ENCODE measurements at regions not wholly inside any gene's neighbourhood (a gene's known extent, or its start where the extent isn't known, plus 50 kb on each side); places are given as distances from the start of the nearest gene placed in this dataset.

GRCh38 chr4:181784881-181785280 is 458.3 kb upstream of the TENM3 start:
- no peak for DNase-seq
- Histone ChIP-seq H3K14ac (replicated peaks; ENCODE audit: low read depth, low read length) (no peak overlapping the region), H3K27ac (ENCODE audit: insufficient read depth, low read length) (no peak overlapping the region), H3K4me3 (ENCODE audit: insufficient read depth, low read depth, low read length) (no peak overlapping the region), H2BK20ac (ENCODE audit: low read depth, low read length) (no peak overlapping the region), H2BK120ac (ENCODE audit: low read depth, low read length) (no peak overlapping the region), H3K36me3 (ENCODE audit: control insufficient read depth, insufficient read depth, low read length) (no peaks in the 10 kb centered on the region), H2AK5ac (ENCODE audit: low read depth, low read length) (no peak overlapping the region), H2BK5ac (ENCODE audit: low read depth, low read length, poor library complexity, severe bottlenecking) (no peak overlapping the region), H3K9me1 (ENCODE audit: insufficient read depth, low read length) (no peaks in the 10 kb centered on the region), H3K27me3 (ENCODE audit: control insufficient read depth, insufficient read depth, low read length) (no peaks in the 10 kb centered on the region), H4K91ac (ENCODE audit: insufficient read depth, low read depth, low read length) (no peak overlapping the region), H3K79me1 (ENCODE audit: low read depth in 1 of 2, low read length in 2 of 2) (no peaks in the 10 kb centered on the region), H3K4ac (ENCODE audit: low read depth, low read length) (no peak overlapping the region), H3K9ac (ENCODE audit: low read depth, low read length) (no peak overlapping the region), H3K4me2 (ENCODE audit: low read depth, low read length) (no peak overlapping the region), H2AFZ (replicated peaks; ENCODE audit: low read length, poor library complexity) (peak overlapping the region; percentile 27), H3K9me3 (ENCODE audit: control insufficient read depth, insufficient read depth, low read length) (no peaks in the 10 kb centered on the region), H2BK15ac (ENCODE audit: low read depth, low read length) (no peak overlapping the region), H3K23ac (ENCODE audit: low read depth, low read length) (no peak overlapping the region), H2AK9ac (replicated peaks; ENCODE audit: low read depth, low read length, poor library complexity) (no peak overlapping the region), H4K20me1 (ENCODE audit: insufficient read depth, low read length) (no peaks in the 10 kb centered on the region), H3K18ac (ENCODE audit: low read depth, low read length) (no peak overlapping the region), H3K56ac (ENCODE audit: extremely low read depth, insufficient read depth, low read length) (no peak overlapping the region), H4K5ac (ENCODE audit: low read depth, low read length) (no peak overlapping the region), H3K4me1 (ENCODE audit: control insufficient read depth, insufficient read depth, low read length) (no peaks in the 10 kb centered on the region), H4K8ac (ENCODE audit: low read depth in 2 of 2, low read length in 2 of 2) (no peak overlapping the region)
- ATAC-seq (ENCODE audit: low read depth) = no peak
- no TSS peak for BruUV-seq (replicated peaks)
- no peak for TF ChIP-seq MAFK (IDR thresholded peaks at IDR 0.05; ENCODE audit: low read depth, low read length)
- no peak for TF ChIP-seq CHD1 (IDR thresholded peaks at IDR 0.05; ENCODE audit: low read depth, low read length)
- TF ChIP-seq CEBPB (IDR thresholded peaks at IDR 0.05; ENCODE audit: low read depth, low read length) = no peak
- TF ChIP-seq SMC3 (IDR thresholded peaks at IDR 0.05; ENCODE audit: low read depth, low read length) = no peak
- no peak for TF ChIP-seq POLR2A (IDR thresholded peaks at IDR 0.05; ENCODE audit: low read depth, low read length)
- TF ChIP-seq, protein P1, sequence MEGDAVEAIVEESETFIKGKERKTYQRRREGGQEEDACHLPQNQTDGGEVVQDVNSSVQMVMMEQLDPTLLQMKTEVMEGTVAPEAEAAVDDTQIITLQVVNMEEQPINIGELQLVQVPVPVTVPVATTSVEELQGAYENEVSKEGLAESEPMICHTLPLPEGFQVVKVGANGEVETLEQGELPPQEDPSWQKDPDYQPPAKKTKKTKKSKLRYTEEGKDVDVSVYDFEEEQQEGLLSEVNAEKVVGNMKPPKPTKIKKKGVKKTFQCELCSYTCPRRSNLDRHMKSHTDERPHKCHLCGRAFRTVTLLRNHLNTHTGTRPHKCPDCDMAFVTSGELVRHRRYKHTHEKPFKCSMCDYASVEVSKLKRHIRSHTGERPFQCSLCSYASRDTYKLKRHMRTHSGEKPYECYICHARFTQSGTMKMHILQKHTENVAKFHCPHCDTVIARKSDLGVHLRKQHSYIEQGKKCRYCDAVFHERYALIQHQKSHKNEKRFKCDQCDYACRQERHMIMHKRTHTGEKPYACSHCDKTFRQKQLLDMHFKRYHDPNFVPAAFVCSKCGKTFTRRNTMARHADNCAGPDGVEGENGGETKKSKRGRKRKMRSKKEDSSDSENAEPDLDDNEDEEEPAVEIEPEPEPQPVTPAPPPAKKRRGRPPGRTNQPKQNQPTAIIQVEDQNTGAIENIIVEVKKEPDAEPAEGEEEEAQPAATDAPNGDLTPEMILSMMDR (conservative IDR thresholded peaks at IDR 0.05; ENCODE audit: low read depth, low read length) = no peak
- TF ChIP-seq RFX5 (IDR thresholded peaks at IDR 0.05; ENCODE audit: low read depth, low read length) = no peak
- no CpG with 5 or more reads among the region's 2 CpGs for WGBS, 2 experiments (ENCODE audit: extremely low coverage in 2 of 2, insufficient read length in 1 of 2)
- CTCF ChIA-PET = no interaction called here
- POLR2A ChIA-PET (ENCODE audit: unreplicated experiment) = no interaction called here
- in situ Hi-C loops (cut with MboI; ENCODE audit: low sequenced_read_pairs) (no loop called here), dilution Hi-C loops (cut with HindIII; ENCODE audit: low sequenced_read_pairs, unreplicated experiment) (no loop called here), intact Hi-C loops (cut with micrococcal nuclease) (no loop called here)

All from IMR-90 (cell line).